HG03066 (cell line): ENCODE measurements at regions not wholly inside any gene's neighbourhood (a gene's known extent, or its start where the extent isn't known, plus 50 kb on each side); places are given as distances from the start of the nearest gene placed in this dataset.
"Not testable (repeated sequence)": the region's sequence is repeated elsewhere in the genome, so short reads cannot be mapped to it uniquely, and the experiment has no call there.

ENCODE experiments used
- ATAC-seq: cut with Tn5 transposase; IDR thresholded peaks from one replicate; pipeline ENCODE4 v1.9.1; 2021; ENCODE audit warnings: low read depth; ENCODE audit not compliant: unreplicated experiment

DNA sequence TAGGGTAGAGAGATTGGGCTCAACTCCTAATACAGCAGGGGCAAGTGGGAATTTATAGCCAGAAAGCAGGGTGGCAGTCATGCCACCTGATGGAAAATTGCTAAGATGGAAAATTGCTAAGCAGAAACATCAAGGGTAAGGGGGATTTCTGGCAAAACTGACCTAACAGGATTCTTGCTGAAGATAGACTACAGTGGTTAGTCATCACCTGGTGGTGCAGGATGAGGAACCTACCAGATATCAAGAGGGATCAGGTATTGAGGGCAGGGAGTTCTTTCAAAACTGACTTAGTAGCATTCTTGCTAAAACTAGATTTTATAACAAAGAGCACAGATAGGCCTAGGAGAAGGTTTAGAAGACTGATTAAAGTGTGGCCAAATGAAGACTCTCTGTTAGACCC is 292.9 kb downstream of the PLPP3 start:
- no peak for ATAC-seq

DNA sequence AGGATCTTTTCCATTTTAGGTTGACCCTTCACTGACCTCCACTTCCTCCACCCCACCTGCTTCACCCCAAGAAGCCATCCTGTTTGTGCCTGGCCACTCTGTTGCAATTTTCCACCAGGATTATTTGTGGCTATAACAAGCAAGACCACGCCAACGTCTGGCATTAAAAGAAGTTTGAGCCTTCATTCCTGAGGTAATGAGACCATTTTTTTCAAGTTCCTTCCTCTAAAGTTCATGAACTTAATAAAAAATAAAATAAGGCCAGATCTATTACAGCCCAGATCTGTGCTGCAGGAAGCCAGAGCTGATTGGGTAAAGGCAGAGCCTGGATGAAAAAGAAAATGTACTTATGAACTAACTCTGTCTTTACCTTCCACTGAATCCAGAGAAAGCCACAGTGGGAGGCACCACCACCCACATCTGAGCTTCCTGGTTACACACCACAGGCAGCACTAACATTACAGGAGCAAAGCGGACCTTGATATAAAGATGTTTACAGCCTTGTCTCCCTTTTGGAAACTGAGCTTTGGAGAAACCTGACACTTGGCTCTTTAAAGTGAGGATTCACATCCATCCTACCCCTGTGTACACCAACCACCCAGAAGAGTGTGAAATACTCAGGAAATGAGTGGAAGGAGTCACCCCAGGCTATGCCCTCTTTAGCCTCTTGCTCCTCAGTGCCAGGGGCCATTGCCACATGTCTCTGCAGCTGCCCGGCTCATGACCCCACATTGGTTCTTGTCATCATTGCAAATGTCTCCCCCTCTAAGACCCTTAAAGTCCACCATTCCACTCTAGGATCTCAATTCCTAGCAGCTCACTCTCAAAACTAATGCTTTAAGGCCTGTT is 293.6 kb downstream of the PLPP3 start:
- no peak for ATAC-seq

DNA sequence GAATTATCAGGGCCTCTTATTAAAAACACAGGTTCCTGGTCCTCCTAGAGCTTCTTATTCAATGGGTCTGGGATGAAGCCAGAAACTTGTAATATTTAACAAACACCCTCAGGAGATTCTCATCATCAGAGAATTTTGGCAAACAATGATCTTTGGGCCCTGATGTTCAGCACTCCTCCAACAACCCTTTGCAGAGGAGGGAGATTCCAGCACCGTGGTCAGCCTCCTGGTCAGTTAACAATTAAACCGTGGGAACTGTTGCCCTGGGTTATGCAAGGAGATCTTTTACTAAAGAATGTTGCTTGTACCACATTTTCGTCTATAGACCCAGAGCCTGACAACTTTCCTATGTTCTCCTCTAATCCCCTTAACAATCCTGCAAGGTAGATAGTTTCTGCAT is 294.4 kb downstream of the PLPP3 start:
- no peak for ATAC-seq

DNA sequence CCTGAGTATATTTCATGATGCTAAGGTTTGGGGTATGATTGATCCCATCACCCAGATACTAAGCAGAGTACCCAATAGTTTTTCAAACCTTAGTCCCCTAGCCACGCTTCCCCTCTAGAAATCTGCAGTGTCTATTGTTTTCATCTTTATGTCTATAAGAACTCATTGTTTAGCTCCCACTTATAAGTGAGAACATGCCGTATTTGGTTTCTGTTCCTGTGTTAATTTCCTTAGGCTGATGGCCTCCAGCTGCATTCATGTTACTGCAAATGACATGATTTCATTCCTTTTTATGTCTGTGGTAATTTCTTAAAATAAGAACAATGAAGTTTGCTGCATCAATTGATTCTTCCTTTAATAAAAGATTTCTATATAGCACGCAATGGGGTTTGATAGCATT is 301.3 kb downstream of the PLPP3 start:
- ATAC-seq: no peak

DNA sequence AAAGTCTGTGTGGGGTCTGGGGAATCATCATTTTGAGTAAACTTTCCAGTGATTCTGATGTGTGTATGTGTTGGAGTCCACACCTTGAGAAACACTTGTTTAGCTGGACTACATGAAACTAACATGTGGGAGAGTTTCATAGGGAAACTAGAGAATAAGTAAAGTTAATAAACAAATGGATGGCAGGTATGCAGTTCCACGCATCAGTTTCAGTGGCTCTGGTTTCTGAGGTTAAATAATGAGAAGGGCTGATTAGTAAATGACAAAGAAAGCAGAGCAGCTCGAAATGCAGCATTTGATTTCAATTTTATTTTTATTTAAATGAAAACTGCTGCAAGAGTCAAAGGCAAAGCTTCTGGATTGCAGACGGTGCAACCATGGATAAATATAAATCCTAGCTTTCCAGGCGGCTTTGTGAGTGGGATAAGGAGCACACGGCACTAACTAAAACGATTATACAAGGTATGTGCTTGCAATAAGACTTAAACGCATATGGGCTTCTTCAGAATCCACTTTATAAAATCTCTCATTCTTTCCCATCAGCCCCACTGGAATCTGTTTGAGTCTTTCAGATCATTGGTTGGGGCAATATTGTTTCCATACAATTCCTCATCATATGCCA is 310.7 kb downstream of the PLPP3 start:
- no peak for ATAC-seq

DNA sequence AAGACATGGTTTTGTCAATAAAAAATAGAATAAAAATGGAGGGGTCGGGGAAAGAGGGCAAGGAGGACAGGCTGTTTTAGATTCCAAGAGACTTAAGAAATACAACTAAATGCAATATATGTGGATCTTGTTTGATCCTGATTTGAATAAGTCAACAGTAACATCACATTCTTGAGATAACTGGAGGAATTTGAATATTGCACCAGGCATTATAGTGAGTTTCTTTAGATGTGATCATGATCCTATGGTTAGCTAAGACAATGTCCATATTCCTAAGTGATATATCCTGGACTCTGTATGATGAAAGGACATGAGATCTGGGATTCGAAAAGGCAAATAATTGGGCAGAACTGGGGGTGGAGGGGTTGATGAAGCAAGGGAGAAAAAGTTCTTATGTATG is 311.8 kb downstream of the PLPP3 start:
- no peak for ATAC-seq

DNA sequence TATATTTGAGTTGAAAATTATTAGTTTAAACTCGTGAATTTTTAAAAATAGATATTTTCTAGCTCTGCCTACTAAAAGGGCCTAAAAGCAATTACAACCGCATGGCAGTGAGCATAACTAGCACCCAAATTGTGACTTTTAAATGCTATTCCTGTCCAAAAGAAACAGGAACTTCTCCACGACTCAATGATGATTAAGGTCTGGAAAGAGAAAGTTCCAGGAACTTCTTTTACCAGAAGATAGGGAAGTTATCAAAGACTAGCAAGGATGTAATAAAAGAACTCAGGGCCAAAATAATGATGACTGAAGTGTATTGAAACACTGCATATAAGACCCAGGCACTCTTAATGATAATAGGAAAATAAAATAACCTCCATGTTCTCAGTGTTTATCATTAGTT is 313.0 kb downstream of the PLPP3 start:
- ATAC-seq: no peak

DNA sequence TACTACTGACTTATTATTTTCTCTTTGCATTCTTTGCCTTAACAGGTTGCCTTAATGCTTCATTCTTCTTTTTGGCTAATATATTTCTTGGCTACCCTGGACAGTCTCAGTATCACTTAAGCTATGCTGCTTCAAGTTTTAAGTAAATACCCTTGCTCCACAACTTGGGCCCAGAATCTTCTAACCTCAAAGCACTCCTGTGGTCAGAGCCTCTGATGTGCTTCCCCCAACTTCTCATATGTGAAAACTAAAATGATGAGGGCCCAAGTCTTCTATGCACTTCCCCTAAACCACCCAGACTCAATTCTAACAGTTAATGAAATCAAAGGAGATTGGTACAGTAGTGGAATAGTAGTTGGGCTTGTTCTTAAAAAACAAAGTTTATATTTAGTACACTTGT is 314.1 kb downstream of the PLPP3 start:
- no peak for ATAC-seq

DNA sequence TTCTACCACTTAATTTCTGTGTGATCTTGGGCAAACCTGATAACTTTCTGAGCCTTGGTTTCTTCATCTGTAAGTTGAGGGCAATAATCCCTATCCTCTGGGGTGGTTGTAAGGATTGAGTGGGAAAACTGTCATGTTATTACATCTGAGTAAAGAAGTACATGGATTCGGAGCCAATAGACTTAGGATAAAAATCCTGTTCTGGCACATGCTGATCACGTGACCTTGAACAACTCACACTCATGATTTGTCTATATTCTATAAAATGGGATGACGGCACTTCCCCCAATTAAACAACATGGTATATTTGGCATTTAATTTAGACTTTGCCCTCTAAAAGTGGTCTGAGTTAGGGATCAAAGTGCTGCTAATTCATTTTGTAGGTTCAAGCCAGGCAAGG is 315.5 kb downstream of the PLPP3 start:
- ATAC-seq: no peak

DNA sequence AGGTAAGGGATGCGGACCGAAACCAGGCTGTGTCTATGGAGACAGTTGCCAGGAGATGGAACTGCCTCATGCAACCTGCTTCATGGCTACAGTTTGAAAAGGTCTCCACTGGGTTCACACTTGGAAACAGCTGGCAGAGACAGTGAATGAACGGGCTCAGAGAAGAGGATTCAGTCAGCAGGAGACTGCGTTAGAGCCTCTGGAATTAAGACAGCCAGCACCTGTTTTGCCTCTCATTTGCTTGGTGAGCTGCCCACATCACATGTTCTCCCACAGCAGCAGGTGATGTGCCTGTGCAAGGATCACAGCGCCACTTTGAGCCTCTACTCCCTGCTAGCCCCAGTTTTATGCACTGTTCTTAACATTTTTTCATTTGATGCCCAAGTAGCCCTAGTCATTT is 321.0 kb downstream of the PLPP3 start:
- no peak for ATAC-seq

DNA sequence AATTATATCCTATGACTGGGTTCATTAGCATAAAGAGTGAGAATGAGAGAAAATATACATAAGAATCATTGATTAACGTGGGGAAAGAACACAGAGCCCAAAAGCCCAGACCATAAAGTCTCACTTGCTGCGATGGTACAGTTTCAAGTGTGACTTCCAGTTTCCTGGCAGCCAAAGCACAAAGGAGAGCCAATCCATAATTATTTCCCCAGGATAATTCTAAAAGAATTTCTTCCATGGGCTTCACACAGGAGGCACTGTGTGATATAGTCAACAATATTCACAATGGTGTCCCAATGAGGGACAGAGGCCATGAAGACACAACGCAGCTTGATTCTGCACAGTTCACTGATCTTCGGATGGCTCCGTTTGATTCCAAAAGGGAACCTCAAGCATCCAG is 321.6 kb downstream of the PLPP3 start:
- ATAC-seq: no peak

DNA sequence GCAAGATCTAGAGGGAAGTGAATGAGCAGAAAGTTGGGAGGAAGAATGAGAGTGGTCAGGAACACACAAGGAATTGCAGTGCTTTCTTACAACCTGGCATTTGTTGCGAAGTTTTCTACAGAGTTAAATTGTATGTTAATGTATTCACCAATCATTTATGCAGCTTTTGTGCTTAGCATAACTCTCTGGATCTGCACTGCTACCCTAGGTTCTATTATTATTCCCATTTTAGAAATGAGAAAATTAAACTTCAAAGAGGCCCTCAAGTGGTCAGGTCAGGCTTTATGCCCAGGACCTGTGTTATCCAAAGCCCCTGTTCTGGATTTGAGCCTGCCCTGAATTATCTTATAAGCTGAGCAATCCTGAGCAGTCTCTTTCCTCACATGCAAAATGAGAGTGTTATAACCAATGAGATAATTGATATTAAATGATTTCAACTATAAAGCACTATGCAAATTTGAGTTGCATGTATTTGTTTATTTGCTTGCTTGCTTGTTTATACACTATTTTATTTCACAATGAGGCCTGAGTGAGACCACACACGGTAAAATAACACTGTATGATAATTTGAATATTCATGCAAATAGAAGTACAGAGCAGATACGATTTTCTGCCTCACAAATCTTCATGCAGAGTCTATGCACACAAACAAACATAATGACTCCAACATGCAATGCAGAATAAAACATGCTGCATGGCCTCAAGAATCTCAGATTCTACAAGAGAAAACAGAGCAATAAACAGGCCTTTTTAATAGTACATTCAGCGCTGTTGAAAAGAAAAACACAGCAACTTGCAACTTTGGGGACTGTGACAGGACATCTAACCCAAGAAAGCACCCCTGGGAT is 323.0 kb downstream of the PLPP3 start:
- ATAC-seq: no peak

DNA sequence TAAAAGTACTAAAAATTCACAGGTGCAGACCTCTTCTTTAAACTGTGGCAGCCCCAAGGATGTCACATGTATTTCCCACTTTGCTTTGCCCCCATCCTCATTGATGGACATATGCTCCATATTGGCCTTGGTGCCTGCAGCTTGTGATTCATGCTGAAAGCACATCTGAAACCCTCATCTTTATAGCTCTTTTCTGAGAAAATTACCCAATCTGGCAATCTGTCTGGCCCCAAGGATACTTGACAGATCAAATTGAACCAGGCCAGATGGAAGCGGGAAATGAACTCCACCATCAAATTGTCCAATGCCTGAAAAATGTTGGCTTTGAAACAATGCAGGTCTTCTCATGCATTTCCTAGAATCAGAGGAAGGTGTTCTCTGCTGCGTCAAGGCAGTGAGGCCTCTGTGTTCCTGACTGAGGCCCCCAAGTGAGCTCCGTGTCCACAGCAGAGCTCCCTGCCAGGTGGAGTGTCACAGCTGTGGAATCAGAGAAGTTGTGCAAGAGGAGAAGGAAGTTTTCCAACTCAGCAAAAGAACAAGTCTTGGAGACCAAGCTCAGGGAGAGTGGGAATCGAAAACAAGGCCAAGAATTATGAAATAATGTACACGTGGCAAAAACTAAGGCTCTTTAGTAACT is 323.7 kb downstream of the PLPP3 start:
- ATAC-seq: no peak

DNA sequence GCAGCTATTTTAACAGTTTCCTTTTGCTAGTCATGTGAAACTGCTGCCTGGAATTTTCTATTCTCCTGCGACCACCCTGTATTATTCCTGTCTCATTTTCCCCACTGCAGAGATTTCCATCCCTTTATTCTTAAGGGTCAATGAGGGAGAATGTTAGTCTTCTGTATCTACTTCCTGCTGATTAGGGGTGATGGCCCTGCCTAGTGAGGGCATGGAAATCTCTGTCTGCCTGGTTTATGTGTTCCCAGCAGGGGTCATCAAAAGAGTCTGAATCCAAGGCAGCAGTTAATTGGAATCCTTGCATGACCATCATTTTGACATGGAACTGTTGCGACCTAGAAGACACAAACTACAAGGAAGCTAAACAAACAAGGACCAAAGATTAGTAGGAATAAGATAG is 325.2 kb downstream of the PLPP3 start:
- ATAC-seq: no peak

DNA sequence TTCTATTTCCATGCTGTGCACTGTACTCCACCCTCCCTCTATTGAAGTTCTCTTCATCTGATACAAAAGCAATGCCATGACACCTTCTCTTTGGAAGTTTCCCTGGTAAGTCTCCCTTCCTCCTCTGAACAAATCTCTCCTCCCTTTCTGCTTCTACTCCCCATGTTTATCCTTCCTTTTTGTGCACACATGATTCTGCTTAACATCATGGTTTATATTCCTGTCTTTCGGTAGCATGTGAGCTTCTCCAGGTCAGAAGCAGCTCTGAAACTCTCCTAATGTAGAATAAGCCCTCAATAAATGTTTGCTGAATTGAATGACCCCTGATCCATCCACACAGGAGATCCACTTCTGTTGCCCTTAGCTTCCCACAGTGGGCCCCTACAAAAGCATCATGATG is 328.6 kb downstream of the PLPP3 start:
- no peak for ATAC-seq

DNA sequence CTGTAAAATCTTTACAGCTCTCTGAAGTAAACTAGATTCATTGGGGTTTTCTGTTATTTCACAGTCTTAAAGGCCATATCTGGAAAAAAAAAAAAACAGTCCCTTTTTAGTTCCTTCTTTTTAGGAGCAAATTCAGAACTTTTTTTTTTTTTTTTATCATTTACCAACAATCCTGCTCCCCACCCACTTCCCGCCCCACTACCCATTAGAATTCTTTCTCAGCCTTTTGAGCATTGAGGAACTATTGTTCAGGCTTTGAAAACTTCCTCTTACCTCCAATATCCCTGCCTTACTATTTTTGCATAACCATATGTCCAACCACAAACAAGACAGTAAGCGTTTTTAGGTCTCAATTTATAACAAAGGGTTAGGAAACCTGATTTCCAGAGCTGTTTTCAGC is 330.1 kb downstream of the PLPP3 start:
- no peak for ATAC-seq

DNA sequence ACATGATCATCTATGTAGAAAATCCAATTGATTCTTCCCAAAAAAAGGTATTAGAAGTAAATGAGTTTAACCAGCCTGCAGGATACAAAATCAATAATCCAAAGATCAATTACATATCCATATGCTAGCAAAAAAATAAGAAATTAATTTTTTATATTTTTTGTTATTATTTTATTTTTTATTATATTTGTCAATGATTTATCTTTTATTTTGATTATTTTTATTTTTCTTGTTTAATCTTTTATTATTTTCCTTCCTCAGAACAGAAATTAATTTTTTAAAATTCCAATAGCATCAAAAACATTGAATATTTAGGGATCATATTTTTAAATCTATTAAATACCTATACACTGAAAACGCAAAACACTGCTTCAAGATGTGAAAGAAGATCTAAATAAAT is 331.2 kb downstream of the PLPP3 start:
- ATAC-seq: no peak

DNA sequence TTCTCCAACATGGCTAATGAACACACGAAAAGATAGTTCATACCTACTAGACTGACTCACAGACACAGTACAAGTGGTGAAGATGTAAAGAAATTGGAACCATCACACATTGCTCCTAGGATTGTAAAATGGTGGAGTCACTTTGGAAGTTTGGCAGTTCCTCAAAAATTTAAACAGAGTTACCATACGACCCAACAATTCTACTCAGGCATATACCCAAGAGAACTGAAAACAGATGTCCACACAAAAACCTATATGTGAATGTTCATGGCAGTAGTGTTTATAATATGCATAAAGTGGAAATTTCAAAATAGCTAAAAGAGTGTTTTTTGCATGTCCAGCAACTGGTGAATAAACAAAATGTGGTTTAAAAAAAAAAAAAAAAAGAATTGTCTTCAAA is 332.6 kb downstream of the PLPP3 start:
- ATAC-seq: not testable (repeated sequence)

DNA sequence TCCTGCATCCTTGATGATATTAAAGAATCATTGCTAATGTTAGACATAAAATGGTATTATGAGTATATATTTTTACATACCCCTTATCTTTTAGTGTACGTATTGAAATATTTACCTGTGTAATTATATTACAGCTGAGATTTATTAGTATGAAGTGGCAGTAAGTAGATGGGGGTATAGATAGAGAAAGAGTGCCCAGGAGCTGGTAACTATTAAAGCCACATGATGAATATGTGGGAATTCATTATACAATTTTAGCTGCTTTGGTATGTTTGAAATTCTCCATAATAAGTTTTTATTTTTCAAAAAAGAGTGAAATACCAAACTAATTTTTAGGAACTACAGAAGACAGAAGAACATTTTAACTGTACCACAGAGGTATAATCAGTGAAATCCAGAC is 339.0 kb downstream of the PLPP3 start:
- no peak for ATAC-seq

DNA sequence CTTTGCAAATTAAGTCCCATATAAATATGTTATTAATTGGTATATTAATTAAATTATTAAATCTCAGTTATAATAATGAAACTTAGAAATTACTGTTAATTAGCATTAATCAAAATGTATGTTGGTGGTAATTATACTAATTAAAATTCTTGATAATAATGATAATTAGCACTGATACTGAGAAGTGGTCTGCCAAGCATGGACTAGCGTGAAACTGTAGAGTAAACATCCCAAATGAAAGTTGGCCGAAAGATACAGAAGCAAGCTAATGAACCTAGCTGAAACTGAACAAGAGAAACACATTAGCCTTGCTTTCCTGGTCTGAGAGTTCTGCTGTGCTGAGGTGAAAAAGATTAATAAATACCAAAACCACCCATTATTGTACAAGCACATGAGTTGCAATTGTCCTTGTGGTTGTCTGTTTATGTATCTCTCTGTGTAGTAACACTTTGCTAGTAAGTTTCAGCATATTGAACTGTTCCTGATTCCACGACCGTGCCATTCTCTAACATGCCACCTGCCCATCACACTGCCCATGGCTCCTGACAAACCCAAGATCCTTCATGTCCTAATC is 341.8 kb downstream of the PLPP3 start:
- no peak for ATAC-seq

DNA sequence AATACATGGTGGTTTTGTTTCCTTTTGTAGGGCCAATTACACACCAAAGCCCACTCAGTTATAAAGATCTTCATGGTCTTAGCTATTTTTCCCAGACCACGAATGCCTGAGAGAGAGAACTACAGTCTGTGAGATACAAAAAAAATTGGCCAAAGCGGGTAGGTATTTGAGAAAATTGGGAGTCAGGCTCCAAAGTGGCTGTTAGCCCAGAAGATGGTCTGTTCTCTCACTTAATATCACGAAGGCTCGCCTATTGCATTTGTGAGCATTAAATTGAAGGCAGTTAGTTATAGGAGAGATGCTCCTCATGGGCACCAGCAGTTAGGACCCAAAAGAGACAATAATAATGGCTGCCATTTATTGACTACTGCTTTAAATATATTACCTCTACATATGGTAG is 342.7 kb downstream of the PLPP3 start:
- ATAC-seq: no peak
